Adrenal gland (tissue), 9 donors: ENCODE measurements at regions not wholly inside any gene's neighbourhood (a gene's known extent, or its start where the extent isn't known, plus 50 kb on each side); places are given as distances from the start of the nearest gene placed in this dataset.

Experiments
- DNase-seq, 7 donors: peaks; one replicate each; pipeline ENCODE4 v3.0.0-alpha.2; 2019 to 2020
- H3K27ac ChIP-seq, 5 donors: fragments of 200-600 bp; sonication (generic) in 4 of 5; 1 replicate in 3 of 5; 2 replicates in 2 of 5; pipeline versions ENCODE4 v1.5.1 to v1.8.0; 2016 to 2020; ENCODE audit warnings: mild to moderate bottlenecking in 1 of 5
- H3K27me3 ChIP-seq: fragments of 200-600 bp; 2 replicates; pipeline ENCODE4 v1.8.0; 2021
- H3K36me3 ChIP-seq, 2 donors: fragments of 200-600 bp; replicated peaks in 1 of 2; 1 replicate in 1 of 2; 2 replicates in 1 of 2; pipeline versions ENCODE4 v1.5.1 to v1.8.0; 2018 to 2022
- H3K4me1 ChIP-seq, 2 donors: fragments of 200-600 bp; replicated peaks in 1 of 2; 1 replicate in 1 of 2; 2 replicates in 1 of 2; pipeline versions ENCODE4 v1.5.1 to v1.8.0; 2018 to 2021
- H3K4me3 ChIP-seq, 4 donors: fragments of 200-600 bp; sonication (generic) in 3 of 4; one replicate each; pipeline ENCODE4 v1.5.1; 2016 to 2018
- H3K9me3 ChIP-seq, 3 donors: fragments of 200-600 bp; sonication (generic) in 1 of 3; replicated peaks in 1 of 3; 1 replicate in 2 of 3; 2 replicates in 1 of 3; pipeline versions ENCODE4 v1.5.1 to v1.8.0; 2016 to 2021
- CTCF ChIP-seq, 6 experiments: fragments of 450-650 bp in 4 of 6; fragments of 200-600 bp in 2 of 6; sonication (generic) in 1 of 6; IDR thresholded peaks; 1 replicate in 5 of 6; 2 replicates in 1 of 6; pipeline versions ENCODE4 v1.5.1 to v1.8.0; 2016 to 2021; ENCODE audit warnings: antibody characterized with exemption in 6 of 6, mild to moderate bottlenecking in 2 of 6, moderate library complexity in 1 of 6
- POLR2A ChIP-seq, 2 donors: fragments of 450-650 bp; IDR thresholded peaks; one replicate each; pipeline ENCODE4 v1.6.1; 2017; ENCODE audit warnings: antibody characterized with exemption in 2 of 2, mild to moderate bottlenecking in 2 of 2, moderate library complexity in 1 of 2
- WGBS, 4 donors: extraction: QIAGEN DNeasy Blood & Tissue Kit in 2 of 4; methylation state at CpG; one replicate each; pipeline versions ENCODE4 v1.1.5 to v1.1.7; 2013 to 2017; 5-methylcytosine and 5-hydroxymethylcytosine counted together
- intact Hi-C, 2 donors: fragments of 100-400 bp; cut with DNase I; formaldehyde crosslinking; loops; one replicate each; pipeline versions ENCODE4 v1.14.1 to v1.15.0; 2022 to 2023
- donor health status: healthy with polysubstance abuse.
- donor health status: Bipolar disorder and iron deficiency.
- donor health status: DM: yes; HTN: yes; CAD: no.
- donor health status: DM: no; HTN: no; CAD: no.
- donor health status: DM: no; HTN: no; CAD: no.

GRCh38 chr3:43958005-43958770, 267.4 kb downstream of the ABHD5 start:
- 75 to 78% (median 76%) methylated on average over 16 of the region's 16 CpGs for WGBS, 4 donors
- no peaks in the 10 kb centered on the region for H3K9me3 ChIP-seq

GRCh38 chr3:43958973-43959372, 268.2 kb downstream of the ABHD5 start:
- 92 to 97% (median 95%) methylated on average over 3 of the region's 3 CpGs for WGBS, 4 donors
- no peak overlapping the region for H3K4me3 ChIP-seq
- DNase-seq = no peak
- peaks cover 0 to 1% of the 10 kb centered on the region in 2 donors for H3K4me1 ChIP-seq
- H3K9me3 ChIP-seq = no peaks in the 10 kb centered on the region
- TF ChIP-seq CTCF (IDR thresholded peaks at IDR 0.05) (no peak), POLR2A (IDR thresholded peaks at IDR 0.05) (no peak)
- peaks cover 3% of the 10 kb centered on the region for H3K27me3 ChIP-seq
- no peak overlapping the region for H3K27ac ChIP-seq
- intact Hi-C loops = no loop called here
- no peaks in the 10 kb centered on the region for H3K36me3 ChIP-seq

More at GRCh38 chr3:43958005-43958770, 267.4 kb downstream of the ABHD5 start:
- Histone ChIP-seq H3K36me3 (no peaks in the 10 kb centered on the region), H3K4me1 (peaks cover 6 to 9% of the 10 kb centered on the region in 2 donors), H3K4me3 (no peak overlapping the region), H3K27ac (no peak overlapping the region), H3K27me3 (peaks cover 3% of the 10 kb centered on the region)
- no peak for TF ChIP-seq CTCF (IDR thresholded peaks at IDR 0.05)
- no peak for TF ChIP-seq POLR2A (IDR thresholded peaks at IDR 0.05)
- intact Hi-C loops = no loop called here
- DNase-seq = no peak

GRCh38 chr3:43959498-43960447, 269.0 kb downstream of the ABHD5 start:
- 77 to 80% (median 79%) methylated on average over 7 to 10 of the region's 10 CpGs for WGBS, 4 donors

More at GRCh38 chr3:43959498-43960447, 269.0 kb downstream of the ABHD5 start:
- intact Hi-C loops = no loop called here
- Histone ChIP-seq H3K27ac (no peak overlapping the region), H3K27me3 (peaks cover 3% of the 10 kb centered on the region), H3K9me3 (no peaks in the 10 kb centered on the region), H3K36me3 (no peaks in the 10 kb centered on the region), H3K4me3 (no peak overlapping the region), H3K4me1 (no peaks in the 10 kb centered on the region)
- no peak for DNase-seq
- TF ChIP-seq POLR2A (IDR thresholded peaks at IDR 0.05) = no peak
- TF ChIP-seq CTCF (IDR thresholded peaks at IDR 0.05) = no peak
